ENCODE measurements at regions not wholly inside any gene's neighbourhood (a gene's known extent, or its start where the extent isn't known, plus 50 kb on each side); places are given as distances from the start of the nearest gene placed in this dataset.

- TF ChIP-seq CTCF (IDR thresholded peaks at IDR 0.05; ENCODE audit: borderline replicate concordance, extremely low read depth, low read length, poor library complexity, severe bottlenecking) (no peak), EZH2 (IDR thresholded peaks at IDR 0.05; ENCODE audit: borderline replicate concordance, low read depth, low read length, severe bottlenecking) (no peak)
Measured at GRCh38 chrY:12357204-12357603, 343.8 kb upstream of the USP9Y start.
